ENCODE measurements at regions not wholly inside any gene's neighbourhood (a gene's known extent, or its start where the extent isn't known, plus 50 kb on each side); places are given as distances from the start of the nearest gene placed in this dataset.

- Histone ChIP-seq H4K91ac (replicated peaks; ENCODE audit: insufficient read length, low read length) (no peak overlapping the region), H2AFZ (ENCODE audit: low read length) (no peak overlapping the region), H3K18ac (ENCODE audit: extremely low read depth, low read length) (no peak overlapping the region), H3K4me2 (ENCODE audit: insufficient read depth in 1 of 2, low read depth in 2 of 2, low read length in 2 of 2) (no peak overlapping the region), H3K56ac (replicated peaks; ENCODE audit: insufficient read length, low read depth, low read length) (no peak overlapping the region), H3K4me3 (ENCODE audit: extremely low read depth in 1 of 4, insufficient read depth in 2 of 4, low read depth in 3 of 4, low read length in 4 of 4) (no peak overlapping the region), H3K9ac (replicated peaks in 1 of 4; ENCODE audit: extremely low read depth in 1 of 4, low read depth in 3 of 4, low read length in 3 of 4) (no peak overlapping the region), H2AK5ac (ENCODE audit: low read depth, low read length) (no peak overlapping the region), H4K20me1 (replicated peaks in 1 of 2; ENCODE audit: control insufficient read depth in 1 of 2, insufficient read depth in 2 of 2, low read length in 2 of 2) (no peaks in the 10 kb centered on the region), H3K4me1 (replicated peaks in 1 of 4; ENCODE audit: control insufficient read depth in 3 of 4, insufficient read depth in 4 of 4, low read length in 3 of 4) (no peaks in the 10 kb centered on the region), H2BK12ac (ENCODE audit: low read depth, low read length) (no peak overlapping the region), H3K23ac (ENCODE audit: insufficient read length) (no peak overlapping the region), H3K14ac (ENCODE audit: insufficient read length) (no peak overlapping the region), H3K27me3 (replicated peaks in 1 of 4; ENCODE audit: control insufficient read depth in 3 of 4, extremely low read depth in 1 of 4, insufficient read depth in 3 of 4, low read length in 3 of 4) (peaks cover 0 to 1% (median 0%) of the 10 kb centered on the region in 4 experiments; a peak in 2 of 7 replicates), H3K79me1 (ENCODE audit: low read depth, low read length) (no peaks in the 10 kb centered on the region), H3K9me3 (ENCODE audit: insufficient read depth in 2 of 2, low read depth in 1 of 2, low read length in 1 of 2) (peaks cover 8 to 10% of the 10 kb centered on the region in 2 experiments), H2BK5ac (ENCODE audit: low read depth, low read length) (no peak overlapping the region), H3K23me2 (ENCODE audit: low read depth, low read length) (no peaks in the 10 kb centered on the region), H3K27ac (ENCODE audit: low read depth, low read length) (no peak overlapping the region), H2BK20ac (ENCODE audit: low read length) (no peak overlapping the region), H2BK15ac (ENCODE audit: low read length) (no peak overlapping the region), H4K5ac (ENCODE audit: insufficient read length, low read depth, low read length) (no peak overlapping the region), H2BK120ac (replicated peaks; ENCODE audit: low read depth, low read length) (no peak overlapping the region), H3K4ac (replicated peaks; ENCODE audit: insufficient read length, low read depth, low read length) (no peak overlapping the region), H4K8ac (ENCODE audit: extremely low read depth, insufficient read depth, low read length) (no peak overlapping the region), H3K36me3 (ENCODE audit: control insufficient read depth in 2 of 4, insufficient read depth in 4 of 4, low read length in 3 of 4) (no peaks in the 10 kb centered on the region; a peak in 2 of 8 replicates), H3K79me2 (ENCODE audit: control insufficient read depth in 1 of 2, insufficient read depth in 2 of 2, low read length in 2 of 2) (no peaks in the 10 kb centered on the region)
- no peak for FAIRE-seq
- 84% methylated on average over 7 of the region's 7 CpGs; no CpG with 5 or more reads in 1 of the 2 experiments for WGBS, 2 experiments (ENCODE audit: extremely low coverage in 1 of 2, insufficient coverage in 1 of 2, insufficient read length in 1 of 2, insufficient replicate concordance in 2 of 2, low coverage in 1 of 2, low lambda C conversion rate in 2 of 2, missing lambda C conversion rate in 1 of 2)
- ChIA-PET POLR2A (ENCODE audit: partially characterized antibody) (no interaction called here), CTCF (ENCODE audit: partially characterized antibody) (interaction anchor here (0.6 to 0.7 kb wide), 2 partner anchors 19 to 1678 kb away, joined by 3 to 4 read pairs; no protein-coding TSS in a partner anchor)
- DNase-seq (ENCODE audit: low read depth in 1 of 2, low spot score in 2 of 2) = no peak
- no peak for TF ChIP-seq EGR1 (IDR thresholded peaks at IDR 0.05; ENCODE audit: borderline replicate concordance, low read depth, low read length)
- TF ChIP-seq TEAD4 (IDR thresholded peaks at IDR 0.05; ENCODE audit: low read depth, low read length) = no peak
- TF ChIP-seq USF2 (IDR thresholded peaks at IDR 0.05; ENCODE audit: low read length) = no peak
- TF ChIP-seq KDM4A (IDR thresholded peaks at IDR 0.05; ENCODE audit: low read depth, low read length, severe bottlenecking) = no peak
- no peak for TF ChIP-seq CBX8 (IDR thresholded peaks at IDR 0.05; ENCODE audit: borderline replicate concordance, low read depth, low read length)
- no peak for TF ChIP-seq BRCA1 (IDR thresholded peaks at IDR 0.05; ENCODE audit: low read depth, low read length)
- no peak for TF ChIP-seq GTF2F1 (IDR thresholded peaks at IDR 0.05; ENCODE audit: borderline replicate concordance, low read depth, low read length)
- no peak for TF ChIP-seq KDM5A (IDR thresholded peaks at IDR 0.05; ENCODE audit: low read length)
- TF ChIP-seq CREB1 (IDR thresholded peaks at IDR 0.05) = no peak
- no peak for TF ChIP-seq TBP (IDR thresholded peaks at IDR 0.05; ENCODE audit: low read depth, low read length)
- TF ChIP-seq JUND (IDR thresholded peaks at IDR 0.05; ENCODE audit: low read length) = no peak
- no peak for TF ChIP-seq POLR2AphosphoS5 (IDR thresholded peaks at IDR 0.05; ENCODE audit: low read depth, low read length)
- no peak for TF ChIP-seq PHF8 (conservative IDR thresholded peaks at IDR 0.05; ENCODE audit: low read depth, low read length)
- no peak for TF ChIP-seq YY1 (IDR thresholded peaks at IDR 0.05; ENCODE audit: low read depth, low read length)
Observed at GRCh38 chr18:34991152-34991551, 50.1 kb upstream of the MAPRE2 start.

Measured in H1 (cell line).